GM10266 (cell line): ENCODE measurements at regions not wholly inside any gene's neighbourhood (a gene's known extent, or its start where the extent isn't known, plus 50 kb on each side); places are given as distances from the start of the nearest gene placed in this dataset.

Experiments used
- DNase-seq: peaks from one replicate; pipeline ENCODE4 v3.0.0; 2012; ENCODE audit errors: extremely low spot score
- CTCF ChIP-seq: IDR thresholded peaks from 2 replicates; pipeline ENCODE4 v1.5.1; 2012; ENCODE audit warnings: mild to moderate bottlenecking, low read depth; ENCODE audit not compliant: control insufficient read depth, insufficient read depth; ENCODE audit errors: missing control alignments

- no peak for TF ChIP-seq CTCF
- no peak for DNase-seq
These were observed 87.3 kb upstream of the WWC1 start for GRCh38 chr5:168204165-168204564.

GRCh38 chr5:168207450-168208029 lies 83.9 kb upstream of the WWC1 start:
- TF ChIP-seq CTCF = no peak
- DNase-seq = no peak

GRCh38 chr5:168209244-168209995 lies 82.0 kb upstream of the WWC1 start:
- no peak for TF ChIP-seq CTCF
- DNase-seq = no peak

- no peak for TF ChIP-seq CTCF
- no peak for DNase-seq
These were observed 81.4 kb upstream of the WWC1 start for GRCh38 chr5:168209997-168210396.

- no peak for TF ChIP-seq CTCF
- no peak for DNase-seq
These were observed 80.2 kb upstream of the WWC1 start for GRCh38 chr5:168211245-168211644.

GRCh38 chr5:168211936-168212335 lies 79.5 kb upstream of the WWC1 start:
- TF ChIP-seq CTCF = no peak
- no peak for DNase-seq

GRCh38 chr5:168214071-168214470 lies 77.4 kb upstream of the WWC1 start:
- TF ChIP-seq CTCF = no peak
- no peak for DNase-seq
